ENCODE measurements at regions not wholly inside any gene's neighbourhood (a gene's known extent, or its start where the extent isn't known, plus 50 kb on each side); places are given as distances from the start of the nearest gene placed in this dataset.

GRCh38 chr18:66196805-66197204 lies 407.1 kb downstream of the CDH19 start:
- H3K27ac Mint-ChIP-seq = no peak overlapping the region

GRCh38 chr18:66193938-66194337 lies 410.0 kb downstream of the CDH19 start:
- intact Hi-C loops (cut with DNase I, micrococcal nuclease) = no loop called here
- no peak for TF ChIP-seq CTCF (IDR thresholded peaks at IDR 0.05)
- no peaks in the 10 kb centered on the region for H3K4me1 Mint-ChIP-seq (ENCODE audit: low read depth)
- H3K9me3 ChIP-seq (ENCODE audit: control insufficient read depth in 1 of 2, insufficient read depth in 1 of 2, low read length in 2 of 2) = peaks cover 0 to 11% of the 10 kb centered on the region in 2 experiments
- DNase-seq (no peak), ATAC-seq (ENCODE audit: poor library complexity) (no peak)
- no peaks in the 10 kb centered on the region for H3K36me3 Mint-ChIP-seq (ENCODE audit: low read depth)
- no peak overlapping the region for H3K27ac ChIP-seq (ENCODE audit: low read depth in 1 of 2, low read length in 2 of 2)
- CTCF ChIA-PET = no interaction called here
- no peak overlapping the region for H3K4me3 Mint-ChIP-seq
- no peak overlapping the region for H3K4me3 ChIP-seq (ENCODE audit: low read length)
- no peaks in the 10 kb centered on the region for H3K36me3 ChIP-seq (ENCODE audit: insufficient read depth, low read length)
- H3K9me3 Mint-ChIP-seq = peaks cover 9% of the 10 kb centered on the region
- H3K27me3 ChIP-seq (ENCODE audit: control insufficient read depth in 1 of 2, insufficient read depth in 2 of 2, low read length in 2 of 2) = no peaks in the 10 kb centered on the region
- H3K27me3 Mint-ChIP-seq = no peaks in the 10 kb centered on the region
- POLR2A ChIA-PET = no interaction called here
- H3K4me1 ChIP-seq (ENCODE audit: insufficient read depth, low read length) = no peaks in the 10 kb centered on the region
- no peak overlapping the region for H3K27ac Mint-ChIP-seq

More at GRCh38 chr18:66196805-66197204, 407.1 kb downstream of the CDH19 start:
- H3K36me3 ChIP-seq (ENCODE audit: insufficient read depth, low read length) = no peaks in the 10 kb centered on the region
- Mint-ChIP-seq H3K9me3 (peaks cover 2% of the 10 kb centered on the region), H3K36me3 (ENCODE audit: low read depth) (no peaks in the 10 kb centered on the region), H3K4me3 (no peak overlapping the region), H3K4me1 (ENCODE audit: low read depth) (no peaks in the 10 kb centered on the region), H3K27me3 (no peaks in the 10 kb centered on the region)
- H3K4me3 ChIP-seq (ENCODE audit: low read length) = no peak overlapping the region
- no peak overlapping the region for H3K27ac ChIP-seq (ENCODE audit: low read depth in 1 of 2, low read length in 2 of 2)
- intact Hi-C loops (cut with DNase I, micrococcal nuclease) = no loop called here
- ATAC-seq (ENCODE audit: poor library complexity) = no peak
- POLR2A ChIA-PET = no interaction called here
- DNase-seq = no peak
- H3K4me1 ChIP-seq (ENCODE audit: insufficient read depth, low read length) = no peaks in the 10 kb centered on the region
- H3K27me3 ChIP-seq (ENCODE audit: control insufficient read depth in 1 of 2, insufficient read depth in 2 of 2, low read length in 2 of 2) = no peaks in the 10 kb centered on the region
- peaks cover 0 to 11% of the 10 kb centered on the region in 2 experiments for H3K9me3 ChIP-seq (ENCODE audit: control insufficient read depth in 1 of 2, insufficient read depth in 1 of 2, low read length in 2 of 2)
- no peak for TF ChIP-seq CTCF (IDR thresholded peaks at IDR 0.05)
- CTCF ChIA-PET = no interaction called here

GRCh38 chr18:66193394-66193793 lies 410.5 kb downstream of the CDH19 start:
- TF ChIP-seq CTCF (IDR thresholded peaks at IDR 0.05) = no peak
- ATAC-seq (ENCODE audit: poor library complexity) = no peak
- CTCF ChIA-PET = no interaction called here
- no peak overlapping the region for H3K27ac ChIP-seq (ENCODE audit: low read depth in 1 of 2, low read length in 2 of 2)
- Mint-ChIP-seq H3K36me3 (ENCODE audit: low read depth) (no peaks in the 10 kb centered on the region), H3K27me3 (no peaks in the 10 kb centered on the region), H3K27ac (no peak overlapping the region), H3K4me3 (no peak overlapping the region), H3K9me3 (peaks cover 10% of the 10 kb centered on the region), H3K4me1 (ENCODE audit: low read depth) (no peaks in the 10 kb centered on the region)
- no peak for DNase-seq
- H3K9me3 ChIP-seq (ENCODE audit: control insufficient read depth in 1 of 2, insufficient read depth in 1 of 2, low read length in 2 of 2) = peaks cover 0 to 11% of the 10 kb centered on the region in 2 experiments
- H3K27me3 ChIP-seq (ENCODE audit: control insufficient read depth in 1 of 2, insufficient read depth in 2 of 2, low read length in 2 of 2) = no peaks in the 10 kb centered on the region
- H3K4me1 ChIP-seq (ENCODE audit: insufficient read depth, low read length) = no peaks in the 10 kb centered on the region
- POLR2A ChIA-PET = no interaction called here
- no peaks in the 10 kb centered on the region for H3K36me3 ChIP-seq (ENCODE audit: insufficient read depth, low read length)
- intact Hi-C loops (cut with DNase I, micrococcal nuclease) = no loop called here
- H3K4me3 ChIP-seq (ENCODE audit: low read length) = no peak overlapping the region
